Fibroblast of the aortic adventitia (primary cell): ENCODE measurements at regions not wholly inside any gene's neighbourhood (a gene's known extent, or its start where the extent isn't known, plus 50 kb on each side); places are given as distances from the start of the nearest gene placed in this dataset.

Experiments
- DNase-seq: peaks from one replicate; pipeline ENCODE4 v3.0.0-alpha.2; 2010; ENCODE audit warnings: low read depth
- H3K4me3 ChIP-seq: 2 replicates; pipeline ENCODE4 v1.5.1; 2011; ENCODE audit warnings: low read depth, mild to moderate bottlenecking, control low read depth, low read length, moderate library complexity
- TF ChIP-seq, protein P1 (sequence below): IDR thresholded peaks from 2 replicates; pipeline ENCODE4 v1.5.1; 2011; ENCODE audit warnings: mild to moderate bottlenecking, low read length, control low read depth, inconsistent platforms; ENCODE audit not compliant: insufficient read depth

DNA sequence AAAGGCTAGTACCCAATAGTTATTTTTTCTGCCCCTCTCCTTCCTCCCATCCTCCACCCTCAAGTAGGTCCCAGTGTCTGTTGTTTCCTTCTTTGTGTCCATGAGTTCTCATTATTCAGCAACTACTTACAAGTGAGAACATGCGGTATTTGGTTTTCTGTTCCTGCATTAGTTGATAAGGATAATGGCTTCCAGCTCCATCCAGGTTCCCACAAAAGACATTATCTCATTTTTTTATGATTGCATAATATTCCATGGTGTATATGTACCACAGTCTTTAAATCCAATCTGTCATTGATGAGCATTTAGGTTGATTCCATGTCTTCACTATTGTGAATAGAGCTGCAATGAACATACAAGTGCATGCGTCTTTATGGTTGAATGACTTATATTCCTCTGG is 128.3 kb upstream of the ANKRD55 start:
- no peak for DNase-seq
- TF ChIP-seq, protein P1, sequence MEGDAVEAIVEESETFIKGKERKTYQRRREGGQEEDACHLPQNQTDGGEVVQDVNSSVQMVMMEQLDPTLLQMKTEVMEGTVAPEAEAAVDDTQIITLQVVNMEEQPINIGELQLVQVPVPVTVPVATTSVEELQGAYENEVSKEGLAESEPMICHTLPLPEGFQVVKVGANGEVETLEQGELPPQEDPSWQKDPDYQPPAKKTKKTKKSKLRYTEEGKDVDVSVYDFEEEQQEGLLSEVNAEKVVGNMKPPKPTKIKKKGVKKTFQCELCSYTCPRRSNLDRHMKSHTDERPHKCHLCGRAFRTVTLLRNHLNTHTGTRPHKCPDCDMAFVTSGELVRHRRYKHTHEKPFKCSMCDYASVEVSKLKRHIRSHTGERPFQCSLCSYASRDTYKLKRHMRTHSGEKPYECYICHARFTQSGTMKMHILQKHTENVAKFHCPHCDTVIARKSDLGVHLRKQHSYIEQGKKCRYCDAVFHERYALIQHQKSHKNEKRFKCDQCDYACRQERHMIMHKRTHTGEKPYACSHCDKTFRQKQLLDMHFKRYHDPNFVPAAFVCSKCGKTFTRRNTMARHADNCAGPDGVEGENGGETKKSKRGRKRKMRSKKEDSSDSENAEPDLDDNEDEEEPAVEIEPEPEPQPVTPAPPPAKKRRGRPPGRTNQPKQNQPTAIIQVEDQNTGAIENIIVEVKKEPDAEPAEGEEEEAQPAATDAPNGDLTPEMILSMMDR = no peak
- H3K4me3 ChIP-seq = no peak overlapping the region

DNA sequence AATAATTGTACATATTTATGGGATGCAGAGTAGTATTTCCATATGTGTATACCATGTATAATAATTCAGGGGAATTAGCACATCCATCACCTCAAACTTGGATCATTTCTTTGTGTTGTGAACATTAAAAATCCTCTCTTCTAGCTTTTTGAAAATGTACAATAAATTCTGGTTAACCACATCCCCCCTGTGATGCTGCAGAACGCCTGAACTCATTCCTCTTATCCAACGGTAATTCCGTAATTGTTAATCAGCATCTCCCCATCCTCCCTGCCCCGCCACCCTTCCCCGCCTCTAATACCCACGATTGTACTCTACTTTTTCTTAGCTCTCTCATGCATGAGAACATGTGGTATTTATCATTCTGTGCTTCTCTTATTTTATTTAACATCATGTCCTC is 127.7 kb upstream of the ANKRD55 start:
- DNase-seq = no peak
- H3K4me3 ChIP-seq = no peak overlapping the region
- TF ChIP-seq, protein P1 = no peak

DNA sequence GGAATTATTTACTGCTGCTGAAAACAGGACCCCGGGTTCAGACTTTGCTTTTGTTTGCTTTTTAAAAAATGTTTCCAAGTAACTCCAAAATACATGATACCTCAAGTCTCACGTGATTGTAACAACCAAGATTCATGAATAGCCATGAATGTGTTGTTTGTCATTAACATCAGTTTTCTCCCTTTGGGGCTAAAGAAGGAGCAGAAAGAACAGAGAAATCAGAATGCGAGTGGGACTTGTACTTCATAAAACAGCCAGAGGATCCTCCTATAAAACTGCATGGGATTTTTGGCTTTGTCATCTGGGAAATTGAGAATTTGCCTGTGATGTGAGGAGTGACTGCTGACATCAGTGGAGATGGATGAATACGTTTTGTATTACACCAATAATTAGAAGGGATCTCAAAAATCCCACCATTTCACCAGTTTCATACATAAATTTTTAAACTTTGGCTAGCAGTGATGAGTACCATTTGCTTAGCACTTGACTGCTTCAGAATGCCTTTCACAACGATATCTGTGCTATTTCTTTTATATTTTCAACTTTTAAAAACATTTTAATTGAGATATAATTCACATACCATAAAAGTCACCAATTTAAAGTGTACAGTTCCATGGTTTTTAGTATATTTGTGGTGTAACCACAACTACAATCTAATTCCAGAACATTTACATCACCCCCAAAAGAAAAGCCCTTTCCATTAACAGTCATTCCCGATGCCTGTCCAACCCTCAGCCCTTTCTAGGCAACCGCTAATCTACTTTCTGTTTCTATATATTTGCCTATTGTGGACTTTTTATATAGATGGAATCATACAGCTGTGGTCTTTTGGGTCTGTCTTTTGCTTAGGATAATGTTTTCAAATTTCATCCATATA is 126.9 kb upstream of the ANKRD55 start:
- H3K4me3 ChIP-seq = no peak overlapping the region
- TF ChIP-seq, protein P1 = no peak
- no peak for DNase-seq

DNA sequence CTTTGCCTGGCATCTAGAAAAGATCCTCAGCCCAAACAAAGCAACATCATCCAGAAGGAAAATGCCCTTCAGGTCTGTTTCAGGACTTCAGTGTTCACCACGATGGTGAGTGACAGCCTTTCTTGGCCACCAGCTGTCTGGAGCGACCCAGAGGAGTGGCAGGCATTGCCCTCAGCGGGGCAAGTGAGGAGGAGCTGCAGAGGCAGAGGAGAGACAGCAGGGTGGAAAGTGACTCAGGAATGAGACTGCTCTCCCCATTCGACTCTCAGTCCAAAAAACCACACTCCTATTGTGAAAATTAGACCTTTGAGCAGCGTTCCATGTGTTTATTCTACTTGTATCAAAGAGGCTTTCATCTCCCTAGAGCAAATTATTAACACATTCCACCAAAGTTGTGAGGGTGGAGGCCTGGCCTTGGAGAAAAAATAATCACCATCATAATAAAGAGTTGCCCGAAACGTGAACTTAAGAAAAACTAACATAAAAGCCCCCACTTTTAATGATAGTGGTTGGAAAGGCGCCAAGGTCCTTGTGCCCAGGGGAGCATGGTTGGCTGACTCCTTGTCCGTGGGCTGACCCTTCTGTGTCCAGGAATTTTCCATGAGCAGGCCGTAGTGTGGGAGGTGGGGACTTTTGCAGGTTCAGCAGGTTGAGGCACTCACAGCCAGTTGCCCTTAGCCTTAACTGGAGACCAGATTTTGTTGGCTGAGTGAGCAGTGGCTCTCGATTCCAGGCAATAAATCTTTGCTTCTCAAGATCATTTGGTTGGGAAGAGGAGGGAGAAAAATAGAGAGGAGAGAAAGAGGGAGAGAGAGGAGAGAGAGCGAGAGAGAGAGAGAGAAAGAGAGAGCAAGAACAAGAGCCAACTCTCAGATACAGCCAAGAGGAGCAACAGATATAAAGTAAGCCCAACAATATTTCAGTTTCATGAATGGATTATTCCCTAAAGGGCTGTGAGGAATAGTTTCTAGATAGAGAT is 125.9 kb upstream of the ANKRD55 start:
- peak; percentile 36 for DNase-seq
- TF ChIP-seq, protein P1 = no peak
- H3K4me3 ChIP-seq = no peak overlapping the region

DNA sequence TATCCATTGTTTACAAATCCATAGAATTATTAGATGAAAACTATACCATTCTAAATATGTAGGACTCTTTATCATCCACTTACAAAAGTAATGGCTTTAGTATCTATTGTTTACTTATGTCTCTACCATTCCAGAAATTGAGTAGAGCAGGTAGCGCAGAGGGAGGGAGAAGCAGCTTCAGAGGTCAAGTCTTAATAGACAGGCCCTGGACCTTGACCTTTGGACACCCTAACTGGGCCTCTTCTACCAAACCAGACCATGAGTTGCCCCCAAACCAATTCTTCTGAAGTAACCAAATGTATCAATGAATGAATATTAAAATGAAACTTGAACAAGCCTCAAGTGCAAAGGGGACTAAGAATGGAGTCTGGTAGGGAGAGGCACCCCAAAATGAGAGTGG is 124.9 kb upstream of the ANKRD55 start:
- no peak for DNase-seq
- TF ChIP-seq, protein P1 = no peak
- no peak overlapping the region for H3K4me3 ChIP-seq

DNA sequence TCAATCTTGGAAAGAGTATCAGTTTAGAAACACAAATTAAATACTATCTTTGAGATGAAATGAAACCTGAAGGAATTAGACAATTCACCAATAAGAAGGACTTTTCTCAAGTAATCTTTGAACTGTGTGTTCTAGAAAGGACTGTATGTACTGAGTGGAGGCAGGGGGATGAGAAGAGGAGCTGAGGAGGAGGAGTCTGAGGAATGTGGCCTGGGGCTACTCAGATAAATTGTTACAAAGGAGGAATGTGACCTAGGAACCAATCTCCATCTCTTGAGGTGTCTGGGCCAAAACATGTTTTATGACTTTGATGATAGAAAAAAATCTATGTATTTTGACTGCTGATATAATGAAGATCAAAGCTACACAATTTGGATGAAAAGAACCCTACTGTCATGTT is 124.3 kb upstream of the ANKRD55 start:
- DNase-seq = no peak
- TF ChIP-seq, protein P1 = no peak
- no peak overlapping the region for H3K4me3 ChIP-seq
